Inferior parietal cortex (tissue), 1 donor: ENCODE measurements at regions not wholly inside any gene's neighbourhood (a gene's known extent, or its start where the extent isn't known, plus 50 kb on each side); places are given as distances from the start of the nearest gene placed in this dataset.

Experiments used
- DNase-seq: peaks from one replicate; pipeline ENCODE4 v3.0.0-alpha.2; 2016; ENCODE audit errors: extremely low spot score

DNA sequence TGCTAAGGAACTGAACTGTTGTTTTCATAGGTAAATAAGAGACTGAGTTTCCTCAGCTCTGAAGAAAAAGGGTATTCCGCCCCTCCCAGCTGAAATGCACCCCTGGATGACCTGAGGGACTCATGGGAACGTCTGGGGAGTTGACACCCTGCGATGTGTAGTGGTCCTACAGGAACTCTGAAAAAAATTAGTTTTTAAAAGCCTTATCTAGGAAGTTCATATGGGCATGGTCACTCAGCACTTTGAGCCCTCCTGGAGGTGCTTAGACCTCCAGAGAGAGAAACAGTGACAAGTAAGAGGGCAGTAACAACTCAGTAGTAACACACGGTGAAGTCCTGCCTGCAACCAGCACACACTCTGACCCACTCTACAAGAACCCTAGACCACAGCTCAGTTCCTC is 91.2 kb upstream of the CNOT2 start:
- no peak for DNase-seq

DNA sequence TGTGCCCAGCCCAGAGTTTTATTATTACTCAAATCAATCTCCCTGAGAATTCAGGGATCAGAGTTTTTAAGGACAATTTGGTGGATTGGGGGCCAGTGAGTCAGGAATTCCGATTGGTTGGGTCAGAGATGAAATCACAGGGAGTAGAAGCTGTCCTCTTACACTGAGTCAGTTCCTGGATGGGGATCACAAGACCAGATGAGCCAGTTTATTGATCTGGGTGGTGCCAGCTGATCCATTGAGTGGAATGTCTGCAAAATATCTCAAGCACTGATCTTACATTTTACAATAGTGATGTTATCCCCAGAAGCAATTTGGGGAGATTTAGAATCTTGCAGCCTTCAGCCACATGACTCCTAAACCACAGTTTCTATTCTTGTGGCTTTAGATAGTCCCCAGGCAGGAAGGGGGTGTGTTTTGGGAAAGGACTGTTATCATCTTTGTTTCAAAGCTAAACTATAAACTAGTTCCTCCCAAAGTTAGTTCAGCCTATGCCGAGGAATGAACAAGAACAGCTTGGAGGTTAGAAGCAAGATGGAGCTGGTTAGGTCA is 89.1 kb upstream of the CNOT2 start:
- no peak for DNase-seq

DNA sequence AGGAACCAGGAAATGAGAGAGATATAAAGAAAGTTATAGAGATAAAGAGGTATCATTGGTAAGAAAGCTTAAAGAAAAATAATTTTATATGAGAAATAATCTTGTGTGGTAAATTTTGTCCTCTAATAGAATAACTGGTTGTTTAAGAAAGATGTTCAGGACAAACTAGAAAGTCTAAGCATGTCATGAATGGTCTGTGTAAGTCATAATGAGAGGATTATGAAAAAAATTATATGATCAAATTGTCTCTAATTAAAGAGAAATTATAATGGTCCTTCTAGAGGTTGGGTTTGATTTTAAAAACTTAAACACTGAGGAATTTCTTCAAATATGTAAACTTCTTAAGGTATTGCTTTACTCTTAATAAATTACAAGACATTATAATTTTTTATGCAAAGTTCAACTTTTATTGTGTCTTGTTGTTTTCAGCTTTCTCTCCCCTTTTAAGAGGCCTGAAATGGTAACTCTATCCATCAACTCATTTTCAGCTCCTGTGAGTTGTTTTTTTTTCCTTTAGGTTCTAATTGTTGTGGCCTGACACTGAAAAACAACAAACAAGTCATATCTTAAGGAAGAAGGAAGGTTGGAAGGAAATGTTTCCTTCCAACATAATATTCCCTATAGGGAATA is 88.2 kb upstream of the CNOT2 start:
- DNase-seq = no peak

DNA sequence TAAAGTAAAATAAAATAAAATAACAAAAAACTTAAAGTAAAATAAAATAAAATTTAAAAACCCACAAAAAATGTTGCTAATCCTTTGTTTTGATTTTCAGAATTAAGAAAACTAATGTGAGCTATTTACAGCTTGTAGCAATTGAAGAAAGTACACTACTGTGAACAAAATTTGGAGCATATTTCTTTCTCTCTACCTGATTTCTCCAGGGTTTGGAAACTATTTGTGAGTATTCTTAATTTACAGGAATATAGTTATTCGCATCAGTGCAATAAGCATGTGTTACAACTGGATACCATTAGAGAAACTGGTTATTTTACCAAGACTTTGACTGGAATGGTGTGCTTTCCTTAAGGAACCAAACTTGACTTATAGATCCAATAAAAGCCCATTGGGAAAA is 86.1 kb upstream of the CNOT2 start:
- no peak for DNase-seq

DNA sequence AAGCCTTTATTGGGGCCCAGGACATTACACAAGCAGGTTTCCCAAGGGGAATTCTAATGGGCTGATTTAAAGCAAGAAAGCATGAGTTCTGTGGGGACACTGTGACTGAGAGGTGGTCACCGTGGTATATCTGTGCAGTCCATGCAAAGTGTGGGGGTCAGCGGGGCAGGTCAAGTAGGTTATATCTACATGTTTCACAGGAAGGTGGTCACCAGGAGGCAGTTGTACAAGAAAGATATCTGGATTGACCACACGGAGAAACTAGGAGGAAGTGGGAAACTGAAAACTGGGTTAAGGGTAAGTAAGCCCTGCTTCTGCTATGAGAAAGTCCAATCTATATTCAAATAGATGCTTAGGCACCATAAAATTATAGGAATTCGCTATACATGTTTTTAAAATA is 77.8 kb upstream of the CNOT2 start:
- DNase-seq = peak; percentile 6

DNA sequence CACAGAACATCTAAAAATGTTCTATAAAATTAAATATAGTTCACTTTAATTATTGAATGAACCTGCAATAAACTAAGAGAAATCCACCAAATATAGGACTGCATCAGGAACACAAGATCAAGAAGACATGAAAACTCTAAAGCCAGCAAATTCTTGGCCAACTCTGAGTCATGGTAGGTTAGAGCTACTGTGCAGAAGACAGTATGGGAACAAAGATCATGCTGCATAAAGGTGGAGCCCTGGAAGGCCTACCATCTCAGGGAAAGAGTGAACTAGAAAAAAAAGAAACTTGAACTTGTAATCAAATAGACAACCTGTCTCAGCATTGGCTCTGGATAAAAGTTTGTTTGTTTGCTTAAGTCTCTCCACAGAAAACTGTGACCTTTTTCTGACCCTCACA is 66.9 kb upstream of the CNOT2 start:
- DNase-seq = no peak

DNA sequence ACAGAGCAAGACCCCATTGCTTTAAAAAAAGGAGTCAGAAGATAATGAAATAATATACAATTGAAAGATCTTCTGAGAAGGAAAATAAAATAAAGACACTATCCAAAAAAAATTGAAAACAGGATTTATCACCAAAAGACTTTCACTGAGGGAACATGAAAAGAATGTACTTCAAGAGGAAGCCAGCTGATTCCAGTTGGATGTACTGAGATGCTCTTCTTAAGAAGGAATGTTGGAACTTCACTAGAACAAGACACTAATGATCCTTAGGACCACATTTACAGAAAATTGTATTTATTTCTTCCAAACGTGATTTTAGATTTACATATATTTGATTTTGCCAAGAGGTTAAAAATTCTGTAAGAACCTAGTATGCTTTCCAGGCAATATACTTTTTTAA is 65.6 kb upstream of the CNOT2 start:
- no peak for DNase-seq

DNA sequence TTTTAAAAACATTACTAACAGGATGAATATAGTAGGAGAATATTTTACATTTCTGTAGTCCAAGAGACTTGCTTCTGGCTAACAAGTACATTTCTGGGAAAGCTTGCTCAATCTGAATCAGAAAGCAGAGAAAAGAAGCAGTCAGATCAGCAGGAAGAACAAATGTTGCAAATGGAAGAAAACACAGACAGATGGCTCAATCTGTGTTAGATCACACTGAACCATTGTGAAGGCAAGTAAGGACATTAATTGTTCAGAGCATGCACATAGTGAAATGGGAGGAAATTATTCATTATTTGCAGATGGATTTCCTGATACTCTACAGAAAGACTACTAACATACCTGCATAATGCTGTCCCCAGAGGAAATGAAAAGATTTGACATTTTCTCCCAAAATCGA is 65.2 kb upstream of the CNOT2 start:
- DNase-seq = peak; percentile 72

DNA sequence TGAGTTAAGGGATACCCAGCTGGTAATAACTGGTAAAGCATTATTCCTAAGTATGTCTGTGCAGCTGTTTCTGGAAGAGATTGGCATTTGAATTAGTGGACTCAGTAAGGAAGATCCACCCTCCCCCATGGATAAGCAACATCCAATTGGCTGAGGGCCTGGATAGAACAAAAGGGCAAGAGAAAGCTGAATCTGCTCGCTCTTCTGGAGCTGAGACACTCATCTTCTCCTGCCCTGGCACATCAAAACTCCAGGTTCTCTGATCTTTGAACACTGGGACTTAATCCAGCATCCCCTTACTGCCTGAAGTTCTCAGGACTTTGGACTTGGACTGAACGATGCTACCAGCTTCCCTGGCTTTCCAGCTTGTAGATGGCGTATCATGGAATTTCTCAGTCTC is 63.1 kb upstream of the CNOT2 start:
- peak; percentile 81 for DNase-seq

DNA sequence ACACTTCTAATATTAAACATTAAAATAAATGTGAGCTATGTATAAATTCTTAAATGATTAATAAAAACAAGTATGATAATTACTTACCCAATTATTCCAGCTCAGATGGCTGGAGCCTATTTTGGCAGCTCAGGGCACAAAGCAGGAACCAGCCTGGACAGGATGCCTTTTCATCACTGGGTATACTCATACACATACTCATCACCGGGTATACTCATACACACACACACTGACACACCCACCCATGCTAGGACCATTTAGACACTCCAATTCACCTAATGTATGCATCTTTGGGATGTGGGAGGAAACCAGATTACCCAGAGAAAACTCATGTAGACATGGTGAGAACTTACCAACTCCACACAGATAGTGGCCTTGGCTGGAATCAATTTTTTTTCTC is 57.9 kb upstream of the CNOT2 start:
- DNase-seq = no peak

DNA sequence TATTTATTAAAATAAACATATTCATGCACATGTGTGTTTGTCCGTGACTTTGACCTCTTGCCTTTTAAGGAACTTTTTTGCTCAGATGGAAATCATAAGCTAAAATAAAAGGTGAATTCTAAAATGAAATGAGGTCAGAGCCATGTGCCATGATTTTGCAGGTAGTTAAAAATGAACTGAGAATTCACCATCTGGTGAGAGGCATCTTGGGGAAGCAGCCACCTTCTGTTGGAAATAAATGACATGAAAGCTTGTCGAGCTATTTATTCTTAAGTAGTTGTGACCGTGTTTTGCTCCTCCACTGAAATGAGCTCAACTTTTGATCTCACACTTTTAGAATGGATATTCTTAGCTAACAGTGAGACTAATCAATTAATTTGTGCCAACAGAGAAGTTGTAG is 56.8 kb upstream of the CNOT2 start:
- DNase-seq = no peak

DNA sequence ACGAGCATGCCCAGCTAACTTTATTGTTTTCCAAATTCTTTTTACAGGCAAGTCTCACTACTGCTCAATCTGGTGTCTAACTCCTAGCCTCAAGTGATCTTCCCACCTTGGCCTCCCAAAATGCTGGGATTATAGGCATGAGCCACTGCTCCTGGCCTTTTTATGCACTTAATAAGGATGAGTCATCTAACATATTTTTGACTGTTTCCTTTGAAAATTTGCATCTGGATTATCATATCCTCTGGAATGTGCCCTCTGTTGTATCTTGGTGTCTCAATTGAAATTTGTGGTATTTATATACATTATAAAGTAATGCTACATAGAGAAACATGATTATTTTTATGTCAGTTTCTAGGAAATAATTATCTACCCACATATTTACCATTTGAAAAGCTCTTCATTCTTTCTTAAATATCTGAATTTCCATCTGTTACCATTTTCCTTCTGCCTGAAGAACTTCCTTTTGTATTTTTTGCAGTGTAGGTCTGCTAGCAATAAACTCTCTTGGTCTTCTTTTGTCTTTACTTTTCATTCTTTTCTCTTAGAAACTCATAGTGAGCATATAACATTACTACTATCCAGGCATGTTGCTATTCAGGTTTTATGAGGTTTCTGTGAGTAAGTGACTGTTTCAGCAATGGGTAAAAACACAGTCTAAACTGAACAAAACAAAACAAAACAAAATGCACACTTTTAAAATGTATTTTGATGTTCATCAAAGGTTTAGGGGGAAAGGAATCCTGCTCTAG is 52.8 kb upstream of the CNOT2 start:
- DNase-seq = no peak
